GM18519 (cell line): ENCODE measurements at regions not wholly inside any gene's neighbourhood (a gene's known extent, or its start where the extent isn't known, plus 50 kb on each side); places are given as distances from the start of the nearest gene placed in this dataset.
"Not testable (repeated sequence)": the region's sequence is repeated elsewhere in the genome, so short reads cannot be mapped to it uniquely, and the experiment has no call there.

Experiments
- ATAC-seq: cut with Tn5 transposase; IDR thresholded peaks from one replicate; pipeline ENCODE4 v1.9.1; 2021; ENCODE audit warnings: mild to moderate bottlenecking, moderate library complexity; ENCODE audit not compliant: unreplicated experiment, low FRiP score

DNA sequence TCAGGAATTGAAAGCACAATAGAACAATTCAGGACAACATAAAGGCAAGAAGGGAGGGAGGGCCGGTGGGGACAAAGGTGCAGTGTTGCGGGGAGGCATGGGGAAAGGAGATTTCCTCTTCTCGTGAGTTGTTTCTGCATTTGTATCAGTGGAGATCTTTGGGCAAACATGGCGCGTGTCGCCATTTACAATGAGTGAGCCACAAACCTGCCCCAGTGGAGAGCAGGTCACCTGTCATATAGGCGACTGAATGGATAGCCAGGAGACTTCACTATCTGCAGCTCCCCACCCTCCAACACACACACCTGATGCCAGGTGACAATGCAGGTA is 87.7 kb upstream of the SLC45A1 start:
- ATAC-seq, result no peak

DNA sequence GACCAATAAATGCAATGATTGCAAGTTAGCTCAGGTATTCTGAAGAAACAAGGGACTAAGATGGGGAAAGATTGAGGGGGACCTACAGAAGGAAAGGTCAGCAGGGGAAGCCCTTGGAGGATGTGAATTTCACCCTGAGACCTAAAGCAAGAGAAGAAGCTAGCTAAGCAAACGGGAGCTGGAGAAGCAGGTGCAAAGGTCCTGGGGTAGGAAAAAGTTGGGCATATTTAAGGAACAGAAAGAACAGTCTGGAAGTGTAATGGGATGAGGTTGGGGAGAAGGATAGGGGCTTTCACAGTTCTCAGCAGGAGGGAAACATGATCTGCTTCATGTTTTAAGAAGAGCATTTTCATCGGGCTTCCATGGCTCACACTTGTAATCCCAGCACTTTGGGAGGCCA is 89.7 kb upstream of the SLC45A1 start:
- no peak for ATAC-seq

DNA sequence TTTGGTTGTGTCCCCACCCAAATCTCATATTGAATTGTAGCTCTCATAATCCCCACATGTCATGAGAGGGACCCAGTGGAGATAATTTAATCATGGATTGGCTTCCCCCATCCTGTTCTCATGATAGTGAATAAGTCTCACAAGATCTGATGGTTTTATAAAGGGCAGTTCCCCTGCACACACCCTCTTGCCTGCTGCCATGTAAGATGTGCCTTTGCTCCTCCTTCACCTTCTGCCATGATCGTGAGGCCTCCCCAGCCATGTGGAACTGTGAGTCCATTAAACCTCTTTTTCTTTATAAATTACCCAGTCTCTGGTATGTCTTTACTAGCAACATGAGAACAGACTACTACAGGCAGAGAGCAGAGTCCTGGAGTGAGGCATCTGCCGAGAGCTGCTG is 90.2 kb upstream of the SLC45A1 start:
- not testable (repeated sequence) for ATAC-seq

DNA sequence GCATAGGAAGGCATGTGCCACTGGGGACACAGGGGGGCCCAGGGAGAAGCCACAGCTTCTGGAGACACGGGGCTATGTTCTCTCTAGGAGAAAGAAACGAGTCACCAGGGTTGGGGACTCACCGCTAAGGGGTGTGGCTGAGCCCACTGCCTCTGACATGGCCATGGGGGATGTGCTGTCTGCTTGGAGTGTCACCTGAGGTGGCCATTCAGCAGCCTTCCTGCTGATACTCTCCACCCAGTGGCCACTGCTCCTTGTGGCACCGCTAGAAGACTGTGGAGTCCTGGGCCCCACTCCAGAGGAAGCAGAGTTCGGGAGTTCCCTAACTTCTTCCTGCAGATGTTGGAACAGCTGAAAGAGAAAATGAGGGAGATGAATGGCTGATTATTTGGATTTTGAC is 91.2 kb upstream of the SLC45A1 start:
- ATAC-seq, result no peak

DNA sequence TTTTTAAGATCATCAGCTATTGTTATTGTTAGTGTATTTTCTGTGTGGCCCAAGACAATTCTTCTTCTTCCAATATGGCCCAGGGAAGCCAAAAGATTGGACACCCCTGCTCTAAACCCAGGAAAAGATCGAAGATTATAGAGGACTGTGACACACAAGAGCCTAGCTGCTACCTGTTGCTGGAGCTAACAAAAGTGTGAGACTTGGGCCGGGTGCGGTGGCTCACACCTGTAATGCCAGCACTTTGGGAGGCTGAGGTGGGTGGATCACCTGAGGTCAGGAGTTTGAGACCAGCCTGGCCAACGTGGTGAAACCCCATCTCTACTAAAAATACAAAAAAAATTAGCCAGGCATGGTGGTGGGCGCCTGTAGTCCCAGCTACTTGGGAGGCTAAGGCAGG is 91.9 kb upstream of the SLC45A1 start:
- ATAC-seq, result not testable (repeated sequence)

DNA sequence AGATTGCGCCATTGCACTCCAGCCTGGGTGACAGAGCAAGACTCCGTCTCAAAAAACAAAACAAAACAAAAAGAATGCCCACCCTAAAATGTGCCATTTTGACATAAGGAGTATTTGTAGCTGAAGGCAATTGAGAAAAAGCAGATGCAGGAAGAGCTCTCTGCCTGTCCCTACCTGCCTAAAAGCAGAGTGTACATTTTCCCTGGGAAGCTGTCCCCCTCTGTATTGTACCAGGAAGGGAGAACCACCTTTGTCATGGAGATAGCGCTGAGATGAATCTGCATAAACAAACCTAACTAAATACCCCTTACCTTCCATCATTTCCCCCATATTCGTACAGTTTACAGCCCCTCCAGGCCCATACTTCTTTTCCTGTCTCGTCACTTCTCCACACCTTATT is 94.4 kb upstream of the SLC45A1 start:
- ATAC-seq, result no peak

DNA sequence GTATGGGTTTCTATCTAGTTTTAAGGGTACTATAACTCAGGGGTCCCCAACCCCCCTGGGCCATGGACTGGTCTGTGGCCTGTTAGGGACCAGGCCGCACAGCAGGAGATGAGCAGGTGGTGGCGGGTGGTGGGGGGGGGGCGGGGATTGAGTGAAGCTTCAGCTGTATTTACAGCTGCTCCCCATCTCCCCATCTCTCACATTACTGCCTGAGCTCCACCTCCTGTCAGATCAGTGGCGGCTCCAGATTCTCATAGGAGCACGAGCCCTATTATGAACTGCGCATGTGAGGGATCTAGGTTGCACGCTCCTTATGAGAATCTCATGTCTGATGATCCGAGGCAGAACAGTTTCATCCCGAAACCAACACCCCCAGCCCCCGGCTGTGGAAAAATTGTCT is 95.1 kb upstream of the SLC45A1 start:
- ATAC-seq, result no peak

DNA sequence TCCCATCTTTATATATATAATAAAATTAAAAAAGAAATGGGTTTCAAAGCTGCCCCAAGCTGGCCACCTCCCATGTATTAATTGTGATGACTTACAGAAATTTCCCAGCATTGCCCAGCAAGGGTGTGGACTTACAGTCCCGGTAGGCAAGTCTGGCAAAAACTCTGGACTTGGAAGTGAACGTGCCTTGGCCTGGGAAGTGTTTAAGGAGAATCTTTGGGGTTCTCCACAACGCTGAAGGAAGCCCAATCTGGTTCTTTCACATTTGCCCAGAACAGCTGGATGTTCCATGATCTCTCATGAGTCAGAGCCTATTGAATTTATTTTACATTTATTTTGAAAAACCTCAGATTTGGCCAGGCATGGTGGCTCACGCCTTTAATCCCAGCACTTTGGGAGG is 98.4 kb upstream of the SLC45A1 start:
- ATAC-seq, result no peak

DNA sequence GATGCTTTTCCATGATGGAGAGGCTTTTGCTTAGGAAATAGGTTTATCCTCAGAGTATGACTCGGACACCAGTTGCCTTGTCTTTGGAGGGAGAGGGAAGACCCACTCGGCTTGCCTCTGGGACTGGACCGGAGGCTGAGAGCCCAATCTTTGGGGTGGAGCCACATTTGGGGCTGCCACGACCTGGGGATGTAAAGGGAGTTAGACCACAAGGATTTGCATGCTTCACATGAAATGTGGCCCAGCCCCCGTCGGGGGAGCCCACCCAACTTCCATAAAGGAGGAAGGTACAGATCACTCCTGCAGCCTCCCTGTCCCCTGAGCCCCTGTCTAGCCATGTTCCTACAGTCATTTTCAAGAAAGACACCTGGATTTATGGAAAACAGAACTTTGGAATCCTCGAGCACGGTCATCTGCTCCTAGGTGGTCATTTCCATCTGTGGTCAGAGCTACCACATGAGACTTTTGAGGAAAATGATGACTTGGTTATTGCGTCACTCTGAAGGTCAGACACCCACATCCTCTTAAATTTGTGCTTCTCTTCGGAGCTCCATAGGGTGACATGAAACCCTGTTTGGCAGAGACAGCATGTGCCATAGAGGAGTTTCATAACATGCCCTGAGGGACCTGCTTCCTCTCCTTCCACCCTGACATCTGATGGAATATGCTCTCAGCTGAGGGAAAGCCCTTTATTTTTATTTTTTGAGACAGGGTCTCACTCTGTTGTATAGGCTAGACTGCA is 99.4 kb upstream of the SLC45A1 start:
- ATAC-seq, result no peak

DNA sequence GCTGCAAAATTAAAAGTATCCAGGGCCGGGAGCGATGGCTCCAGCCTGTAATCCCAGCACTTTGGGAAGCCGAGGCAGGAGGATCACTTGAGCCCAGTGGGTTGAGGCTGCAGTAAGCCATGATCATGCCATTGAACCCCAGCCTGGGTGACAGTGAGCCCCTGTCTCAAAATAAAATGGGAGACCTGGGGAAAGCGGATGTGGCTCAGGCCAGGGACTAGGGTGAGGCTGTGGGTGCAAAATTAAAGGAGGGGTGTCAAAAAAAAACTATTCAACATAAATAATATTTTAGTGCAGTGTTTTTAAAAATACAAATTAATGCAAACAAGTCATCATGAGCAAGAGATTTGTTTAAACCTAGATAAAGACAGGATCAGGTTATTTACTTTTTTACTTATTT is 100.1 kb upstream of the SLC45A1 start:
- ATAC-seq, result no peak

DNA sequence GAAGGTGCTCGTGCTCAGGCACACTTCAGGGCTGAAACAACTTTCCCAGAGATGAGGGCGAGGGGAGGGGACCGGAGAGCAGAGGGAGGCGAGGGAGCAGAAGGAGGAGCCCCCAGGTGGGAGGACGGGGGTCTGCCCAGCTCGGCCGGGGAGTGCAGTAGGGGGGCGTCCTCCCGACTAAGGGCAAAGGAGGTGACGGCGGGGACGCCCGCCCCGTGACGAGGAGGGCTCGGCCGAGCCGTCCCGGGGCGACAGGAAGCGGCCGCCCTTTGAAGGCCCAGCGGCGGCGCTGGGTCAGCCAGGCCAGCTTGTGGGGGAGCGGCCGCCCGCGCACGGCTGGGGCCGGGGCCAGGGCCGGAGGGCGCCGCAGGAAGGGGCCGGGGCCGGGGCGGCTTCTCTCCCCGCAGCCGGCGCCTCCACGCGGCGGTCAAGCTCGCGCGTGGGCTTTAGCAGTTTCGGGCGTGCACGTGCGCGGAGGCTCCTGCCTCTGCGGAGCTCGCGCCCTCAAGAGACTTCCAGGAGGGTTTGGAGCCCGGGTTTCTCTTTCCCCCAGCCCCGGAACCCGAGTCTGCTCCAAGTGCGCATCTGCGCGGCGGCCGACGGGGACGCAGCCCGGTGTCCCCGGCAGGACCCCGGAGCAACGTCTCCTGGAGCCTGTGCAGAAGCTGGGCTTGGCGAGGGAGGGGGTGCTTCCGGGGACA is 100.8 kb upstream of the SLC45A1 start:
- no peak for ATAC-seq

DNA sequence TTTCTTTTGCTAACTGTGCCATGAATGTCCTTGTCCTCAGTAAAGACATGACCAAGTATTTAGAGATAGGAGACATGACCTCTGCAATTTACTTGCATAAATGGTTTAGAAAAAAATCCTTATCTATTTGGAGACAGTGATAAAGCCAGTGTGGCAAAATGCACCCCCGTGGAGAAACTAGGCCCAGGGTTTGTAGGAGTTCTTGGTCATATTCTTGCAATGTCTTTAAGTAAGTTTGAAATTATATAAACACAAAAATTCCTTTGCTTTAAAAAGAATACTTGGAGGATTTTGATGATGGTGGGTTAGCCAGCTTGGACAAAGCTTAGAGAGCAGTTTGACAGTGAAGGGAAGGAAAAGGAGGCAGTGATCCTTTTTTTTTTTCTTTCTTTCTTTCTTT is 101.9 kb upstream of the SLC45A1 start:
- no peak for ATAC-seq

DNA sequence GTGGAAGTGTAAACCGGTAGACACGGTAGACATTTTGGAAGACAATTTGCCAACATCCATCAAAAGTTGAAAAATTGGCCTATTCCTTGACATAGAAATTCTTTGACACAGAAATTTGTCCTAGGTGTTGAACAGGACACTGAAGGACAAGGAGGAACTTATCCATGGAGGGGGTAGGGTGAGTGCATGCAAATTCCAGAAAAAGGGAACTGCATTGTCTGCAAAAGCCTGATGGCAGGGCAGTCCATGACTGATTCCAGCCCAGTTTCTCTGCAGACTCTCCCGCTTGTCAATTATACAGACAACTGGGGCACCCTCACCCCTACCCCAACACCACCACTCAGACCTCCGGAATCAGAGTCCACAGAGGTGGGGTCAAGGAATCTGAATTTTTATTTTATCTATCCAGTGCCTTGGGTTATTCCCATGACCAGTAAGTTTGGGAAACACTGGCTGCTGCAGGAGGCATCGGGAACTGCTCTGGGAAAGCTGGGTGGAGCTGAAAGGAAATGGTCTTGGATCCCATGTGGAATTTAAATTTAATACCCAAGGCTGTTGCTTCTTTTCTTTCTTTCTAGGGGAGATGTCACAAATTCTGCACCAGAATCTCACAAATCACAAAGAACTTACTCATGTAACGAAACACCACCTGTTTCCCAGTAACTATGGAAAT is 103.3 kb upstream of the SLC45A1 start:
- ATAC-seq, result no peak

DNA sequence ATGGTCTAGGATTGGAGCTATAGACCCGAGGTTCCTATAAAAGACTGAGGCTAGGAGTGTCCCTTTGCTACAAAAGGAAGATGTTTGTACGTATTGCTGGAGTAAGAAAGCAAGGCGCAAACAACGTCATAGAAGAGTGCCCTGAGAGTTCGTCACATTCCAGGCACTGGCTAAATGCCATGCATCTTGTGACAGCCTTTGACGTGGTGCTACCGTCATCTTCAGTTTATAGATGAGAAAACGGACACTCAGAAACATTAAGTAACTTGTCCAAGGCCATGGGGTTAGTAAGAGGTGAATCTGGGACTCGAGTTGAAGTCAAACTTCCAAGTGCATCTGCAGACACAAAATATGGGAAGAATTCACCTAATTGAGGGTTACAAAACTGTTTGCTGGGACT is 104.2 kb upstream of the SLC45A1 start:
- no peak for ATAC-seq

DNA sequence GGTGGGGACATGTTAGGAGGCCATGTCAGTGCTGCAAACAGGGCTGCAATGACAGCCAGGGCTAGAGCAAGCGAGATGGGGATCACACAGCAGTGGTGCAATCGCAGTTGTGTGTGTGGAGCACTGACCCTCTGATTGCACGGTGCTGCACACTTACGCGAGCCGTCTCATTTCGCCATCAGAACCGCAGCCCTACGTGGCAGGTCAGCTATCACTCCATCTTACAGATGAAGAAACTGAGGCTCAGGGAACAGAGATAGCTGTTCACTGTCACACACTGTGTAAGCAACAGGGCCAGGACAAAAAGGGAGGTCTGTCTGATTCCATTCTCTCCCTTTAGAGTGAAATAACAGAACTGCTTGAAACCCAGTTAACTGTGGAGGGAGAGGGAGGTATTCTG is 104.8 kb upstream of the SLC45A1 start:
- ATAC-seq, result no peak

DNA sequence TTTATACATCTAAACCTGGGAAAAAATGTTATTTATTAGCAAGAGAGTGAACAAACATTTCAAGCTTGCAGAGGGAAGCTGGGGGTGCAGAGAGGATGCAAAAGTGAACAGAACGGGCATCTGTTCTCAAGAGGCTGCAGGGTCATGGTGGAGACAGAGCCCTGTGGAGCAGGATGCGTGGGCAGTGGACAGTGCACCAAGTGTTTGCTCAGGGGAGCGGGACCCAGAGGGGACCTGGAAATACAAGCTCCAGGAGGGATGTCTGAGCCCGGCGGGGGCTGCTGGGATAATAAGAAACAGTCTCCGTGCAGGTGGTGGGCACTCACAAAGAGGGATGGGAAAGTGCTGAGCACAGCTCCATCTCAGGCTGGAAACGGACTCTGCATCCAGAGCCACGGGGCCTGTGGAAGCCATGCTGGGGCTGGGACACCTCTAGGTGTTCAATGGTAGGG is 105.3 kb upstream of the SLC45A1 start:
- ATAC-seq, result no peak

DNA sequence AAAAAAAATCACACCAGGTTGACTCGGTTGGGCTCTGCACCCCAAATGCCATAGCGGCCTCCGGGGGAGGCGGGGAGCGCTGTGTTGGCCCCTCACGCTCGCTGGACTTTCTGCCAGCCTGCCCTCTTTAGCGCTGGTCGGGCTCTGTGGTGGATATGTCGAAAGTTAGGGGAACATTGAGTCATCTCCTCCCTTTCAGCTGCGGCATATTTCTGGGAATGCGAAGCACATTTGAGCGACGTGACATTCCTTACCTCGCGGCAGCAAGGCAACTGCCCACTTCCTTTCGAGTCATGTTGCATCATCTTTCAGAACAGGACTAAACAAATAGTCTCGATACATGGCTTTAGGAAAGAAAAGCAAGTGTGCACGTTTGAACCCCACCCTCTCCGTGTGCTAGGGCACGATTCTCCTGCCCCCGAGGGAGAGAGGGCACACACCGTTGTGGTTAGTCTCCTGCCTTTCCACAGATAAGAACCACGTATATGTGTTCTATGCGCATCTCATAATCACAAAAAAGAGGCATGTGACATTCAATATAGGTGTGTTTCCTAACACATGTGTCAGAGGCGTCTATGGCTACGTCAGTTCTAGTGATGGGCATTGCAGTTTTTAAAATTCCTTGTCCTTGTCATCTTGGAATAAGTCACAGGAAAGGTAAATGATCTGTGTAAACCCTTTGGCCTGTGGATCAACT is 105.9 kb upstream of the SLC45A1 start:
- no peak for ATAC-seq

DNA sequence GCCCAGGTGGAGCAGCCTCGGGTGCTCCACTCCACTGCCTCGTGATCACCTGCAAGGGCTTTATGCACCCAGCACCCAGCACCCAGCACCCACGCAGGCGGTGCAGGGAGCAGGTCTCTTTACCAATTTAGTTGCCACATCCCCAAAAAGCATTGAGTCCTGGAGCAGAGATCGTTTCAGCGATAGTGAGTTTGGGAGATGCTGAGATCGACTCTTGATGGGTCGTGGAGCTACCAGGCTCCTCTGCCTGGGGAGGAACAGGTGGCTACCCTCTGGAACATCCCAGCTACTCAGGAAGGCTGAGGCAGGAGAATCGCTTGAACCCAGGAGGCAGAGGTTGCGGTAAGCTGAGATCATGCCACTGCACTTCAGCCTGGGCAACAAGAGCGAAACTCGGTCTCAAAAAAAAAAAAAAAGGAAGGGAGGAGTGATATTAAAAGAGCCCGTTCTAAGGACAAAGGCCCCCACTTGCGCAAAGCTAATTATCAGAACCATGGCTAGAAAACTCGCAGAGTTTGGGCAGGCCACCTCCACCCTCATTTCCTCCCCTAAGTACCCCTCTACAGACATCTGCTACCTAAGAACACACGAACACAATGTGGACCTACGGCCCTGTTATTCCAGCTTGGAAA is 106.5 kb upstream of the SLC45A1 start:
- ATAC-seq, result no peak

DNA sequence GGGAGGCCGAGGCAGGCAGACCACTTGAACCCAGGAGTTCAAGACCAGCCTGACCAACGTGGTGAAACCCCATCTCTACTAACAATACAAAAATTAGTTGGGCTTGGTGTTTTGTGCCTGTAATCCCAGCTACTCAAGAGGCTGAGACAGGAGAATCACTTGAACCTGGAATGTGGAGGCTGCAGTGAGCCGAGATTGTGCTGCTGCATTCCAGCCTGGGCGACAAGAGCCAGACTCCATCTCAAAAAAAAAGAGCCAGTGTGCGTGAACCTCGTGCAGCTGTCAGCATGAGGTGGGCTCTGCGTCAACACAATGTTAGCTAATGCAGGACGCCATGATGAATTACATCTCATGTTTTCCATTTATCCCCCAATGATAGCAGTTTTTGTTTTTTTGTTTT is 110.7 kb upstream of the SLC45A1 start:
- ATAC-seq, result no peak

DNA sequence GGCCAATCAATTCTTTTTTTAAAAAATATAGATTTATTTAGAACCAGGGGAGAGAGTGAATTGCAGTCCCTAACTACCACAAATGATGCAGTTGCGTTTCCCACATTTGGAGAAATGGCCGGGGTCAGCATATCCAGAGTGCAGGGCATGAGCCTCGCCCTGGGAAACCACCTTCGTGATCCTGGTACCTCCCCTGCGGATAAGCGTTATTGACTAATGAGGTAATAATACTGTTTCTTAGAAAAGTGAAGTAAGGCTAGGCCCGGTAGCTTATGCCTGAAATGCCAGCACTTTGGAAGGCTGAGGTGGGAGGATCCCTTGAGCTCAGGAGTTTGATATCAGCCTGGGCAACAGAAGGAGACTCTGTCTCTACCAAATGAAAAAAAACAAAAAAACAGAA is 111.5 kb upstream of the SLC45A1 start:
- no peak for ATAC-seq

DNA sequence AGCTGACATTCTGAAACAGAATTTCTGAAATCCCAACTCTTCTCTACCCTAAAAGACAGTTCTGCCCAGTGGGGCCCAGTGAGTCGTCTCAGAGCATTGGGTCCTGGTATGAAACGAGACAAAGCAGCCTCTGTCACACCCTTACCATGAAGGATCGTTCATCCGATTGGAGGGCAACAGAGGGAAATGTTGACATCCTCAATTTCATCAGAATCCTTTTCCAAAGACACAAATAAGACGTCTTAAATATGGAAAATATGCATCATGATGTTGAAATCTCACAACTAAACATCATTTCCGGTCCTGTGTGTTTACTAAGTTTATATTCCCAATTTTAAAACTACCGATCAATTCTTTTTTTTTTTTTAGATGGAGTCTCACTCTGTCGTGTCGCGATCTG is 112.1 kb upstream of the SLC45A1 start:
- ATAC-seq, result no peak
